ENCODE measurements at regions not wholly inside any gene's neighbourhood (a gene's known extent, or its start where the extent isn't known, plus 50 kb on each side); places are given as distances from the start of the nearest gene placed in this dataset.

- H3K23ac ChIP-seq (ENCODE audit: insufficient read length, low read depth, low read length) = no peak overlapping the region
- H3K23me2 ChIP-seq (ENCODE audit: insufficient read length, low read depth, low read length, poor library complexity, severe bottlenecking) = no peaks in the 10 kb centered on the region
- no peak overlapping the region for H3K56ac ChIP-seq (ENCODE audit: insufficient read length, low read depth, low read length)
- no peaks in the 10 kb centered on the region; the same call in 1 of the 2 replicates for H3K4me1 ChIP-seq (ENCODE audit: insufficient read depth, low read length)
- no peak overlapping the region for H2BK20ac ChIP-seq (ENCODE audit: low read depth, low read length, poor library complexity, severe bottlenecking)
- TF ChIP-seq CTCF (conservative IDR thresholded peaks at IDR 0.05) = no peak
- no peak overlapping the region for H3K27ac Mint-ChIP-seq
- H4K91ac ChIP-seq (ENCODE audit: insufficient read length, low read depth, low read length) = no peak overlapping the region
- peaks cover 3 to 7% of the 10 kb centered on the region in 2 experiments for H3K4me1 Mint-ChIP-seq
- no peak overlapping the region for H2BK120ac ChIP-seq (ENCODE audit: low read depth, low read length, poor library complexity, severe bottlenecking)
- no peak overlapping the region for H3K4me2 ChIP-seq (ENCODE audit: insufficient read depth, insufficient read length, low read length)
- no peak overlapping the region for H2BK12ac ChIP-seq (ENCODE audit: insufficient read length, low read depth, low read length)
- no peak overlapping the region for H3T11ph ChIP-seq (ENCODE audit: low read length)
- H3K79me1 ChIP-seq (ENCODE audit: insufficient read depth, low read depth, low read length, poor library complexity, severe bottlenecking) = no peaks in the 10 kb centered on the region
- no peak overlapping the region for H2AK5ac ChIP-seq (ENCODE audit: insufficient read length, low read length)
- no peak overlapping the region for H3K14ac ChIP-seq (ENCODE audit: insufficient read depth, low read length)
- peaks cover 4% of the 10 kb centered on the region in 2 experiments; a peak in 4 of 5 replicates for H3K9me3 Mint-ChIP-seq
- peaks cover 16% of the 10 kb centered on the region for H3K27me3 Mint-ChIP-seq (ENCODE audit: low read depth)
- no peak overlapping the region for H3K4ac ChIP-seq (ENCODE audit: low read depth, low read length)
- H3K27ac ChIP-seq (ENCODE audit: insufficient read length, low read depth, low read length) = no peak overlapping the region
- no peaks in the 10 kb centered on the region for H3K79me2 ChIP-seq (ENCODE audit: insufficient read depth, low read length)
- no peak overlapping the region for H2AFZ ChIP-seq (ENCODE audit: low read length)
- no peak overlapping the region for H3K9ac ChIP-seq (ENCODE audit: extremely low read depth, insufficient read length, low read length)
- no CpG with 5 or more reads among the region's 4 CpGs for WGBS (ENCODE audit: extremely low coverage, insufficient read length, low lambda C conversion rate)
- no peak for DNase-seq
- H3K9me3 ChIP-seq (ENCODE audit: control insufficient read depth, low read depth, low read length) = no peaks in the 10 kb centered on the region
- H3K4me3 Mint-ChIP-seq = no peak overlapping the region
- no peaks in the 10 kb centered on the region; the same call in 1 of the 2 replicates for H3K27me3 ChIP-seq (ENCODE audit: insufficient read depth, low read length)
- H4K8ac ChIP-seq (replicated peaks; ENCODE audit: insufficient read length, low read depth, low read length) = no peak overlapping the region
- H2BK15ac ChIP-seq (ENCODE audit: low read depth, low read length) = no peak overlapping the region
- no peaks in the 10 kb centered on the region for H4K20me1 ChIP-seq (ENCODE audit: control insufficient read depth, insufficient read depth, insufficient read length)
- no peak overlapping the region for H3K18ac ChIP-seq (ENCODE audit: insufficient read length, low read depth, low read length)
- no peak overlapping the region for H4K5ac ChIP-seq (ENCODE audit: insufficient read length, low read depth, low read length)
- H3K36me3 Mint-ChIP-seq (ENCODE audit: insufficient read depth in 1 of 3, low read depth in 3 of 3) = peaks cover 0 to 3% (median 0%) of the 10 kb centered on the region in 3 experiments; a peak in 1 of 7 replicates
- no peak overlapping the region for H2BK5ac ChIP-seq (ENCODE audit: insufficient read length, low read length)
Observed at GRCh38 chr11:31977343-31977742, 113.5 kb upstream of the RCN1 start.
